ENCODE measurements at regions not wholly inside any gene's neighbourhood (a gene's known extent, or its start where the extent isn't known, plus 50 kb on each side); places are given as distances from the start of the nearest gene placed in this dataset.

GRCh38 chr1:192445241-192445640 is 128.4 kb downstream of the RGS21 start:
- no peak for TF ChIP-seq CTCF (optimal IDR thresholded peaks at IDR 0.05 in 1 of 3, IDR thresholded peaks at IDR 0.05 in 1 of 3, conservative IDR thresholded peaks at IDR 0.05 in 1 of 3; ENCODE audit: extremely low read depth in 1 of 3, insufficient read depth in 2 of 3, low read length in 3 of 3)
- no peak for TF ChIP-seq EZH2 (IDR thresholded peaks at IDR 0.05; ENCODE audit: low read length)

Measured in keratinocyte (primary cell).